Activated naive CD8-positive, alpha-beta T cell treated with anti-CD3 and anti-CD28 coated beads, Interleukin-2, amount 10 ng/mL, durations not matched to agents 7 days and 5 days (primary cell): ENCODE measurements at regions not wholly inside any gene's neighbourhood (a gene's known extent, or its start where the extent isn't known, plus 50 kb on each side); places are given as distances from the start of the nearest gene placed in this dataset.

ENCODE experiments used
- ATAC-seq: fragments of 150-1000 bp; cut with Tn5 transposase; one replicate; pipeline ENCODE4 v1.10.0; 2021; ENCODE audit warnings: low read depth, moderate library complexity
- POLR2A ChIA-PET: fragments of 350-600 bp; sonication (Branson Sonifier 250); formaldehyde crosslinking; loops from one replicate; lab custom pipeline; 2021; ENCODE audit warnings: antibody characterized with exemption; lab: Charles Lee
- DNase-seq: peaks from one replicate; pipeline ENCODE4 v3.0.0; 2021
- H3K27ac Mint-ChIP-seq: one replicate; pipeline ENCODE4 v1.8.0; 2022; ENCODE audit warnings: mild to moderate bottlenecking, mixed read lengths
- H3K27me3 Mint-ChIP-seq: one replicate; pipeline ENCODE4 v1.8.0; 2022; ENCODE audit warnings: mild to moderate bottlenecking, moderate library complexity, mixed read lengths
- H3K36me3 Mint-ChIP-seq: one replicate; pipeline ENCODE4 v1.8.0; 2021; ENCODE audit warnings: mild to moderate bottlenecking, mixed read lengths
- H3K4me1 Mint-ChIP-seq: one replicate; pipeline ENCODE4 v1.8.0; 2021; ENCODE audit warnings: mixed read lengths
- H3K4me3 Mint-ChIP-seq: one replicate; pipeline ENCODE4 v1.8.0; 2022; ENCODE audit warnings: mild to moderate bottlenecking, moderate library complexity, mixed read lengths
- H3K9me3 Mint-ChIP-seq: one replicate; pipeline ENCODE4 v1.8.0; 2021; ENCODE audit warnings: mixed read lengths

- no peaks in the 10 kb centered on the region for H3K27me3 Mint-ChIP-seq
- H3K4me1 Mint-ChIP-seq: no peaks in the 10 kb centered on the region
- no peaks in the 10 kb centered on the region for H3K36me3 Mint-ChIP-seq
- H3K9me3 Mint-ChIP-seq: no peaks in the 10 kb centered on the region
- H3K4me3 Mint-ChIP-seq: no peak overlapping the region
- POLR2A ChIA-PET: no interaction called here
- DNase-seq (no peak), ATAC-seq (no peak)
- no peak overlapping the region for H3K27ac Mint-ChIP-seq
Measured at GRCh38 chr15:97473627-97474026, 486.9 kb upstream of the ARRDC4 start.

- POLR2A ChIA-PET: no interaction called here
- H3K27me3 Mint-ChIP-seq: no peaks in the 10 kb centered on the region
- no peak for ATAC-seq
Measured at GRCh38 chr15:97479957-97480356, 480.5 kb upstream of the ARRDC4 start.

GRCh38 chr15:97482521-97482920 is 478.0 kb upstream of the ARRDC4 start:
- H3K36me3 Mint-ChIP-seq: no peaks in the 10 kb centered on the region
- no peak for ATAC-seq
- H3K4me3 Mint-ChIP-seq: no peak overlapping the region
- H3K9me3 Mint-ChIP-seq: peaks cover 2% of the 10 kb centered on the region
- no peaks in the 10 kb centered on the region for H3K4me1 Mint-ChIP-seq
- POLR2A ChIA-PET: no interaction called here
- no peaks in the 10 kb centered on the region for H3K27me3 Mint-ChIP-seq
- H3K27ac Mint-ChIP-seq: no peak overlapping the region
- DNase-seq: no peak

More at GRCh38 chr15:97479957-97480356, 480.5 kb upstream of the ARRDC4 start:
- no peak for DNase-seq
- Mint-ChIP-seq H3K4me3 (no peak overlapping the region), H3K36me3 (no peaks in the 10 kb centered on the region), H3K27ac (no peak overlapping the region), H3K9me3 (peaks cover 2% of the 10 kb centered on the region), H3K4me1 (no peaks in the 10 kb centered on the region)

GRCh38 chr15:97483232-97483631 is 477.3 kb upstream of the ARRDC4 start:
- DNase-seq (no peak), ATAC-seq (no peak)
- no peaks in the 10 kb centered on the region for H3K36me3 Mint-ChIP-seq
- no peaks in the 10 kb centered on the region for H3K27me3 Mint-ChIP-seq
- H3K4me3 Mint-ChIP-seq: no peak overlapping the region
- POLR2A ChIA-PET: no interaction called here
- no peaks in the 10 kb centered on the region for H3K4me1 Mint-ChIP-seq
- peaks cover 2% of the 10 kb centered on the region for H3K9me3 Mint-ChIP-seq
- H3K27ac Mint-ChIP-seq: no peak overlapping the region

GRCh38 chr15:97490429-97490828 is 470.1 kb upstream of the ARRDC4 start:
- ATAC-seq: no peak
- no peak for DNase-seq
- no peaks in the 10 kb centered on the region for H3K27me3 Mint-ChIP-seq
- no peaks in the 10 kb centered on the region for H3K36me3 Mint-ChIP-seq
- H3K27ac Mint-ChIP-seq: no peak overlapping the region
- H3K4me1 Mint-ChIP-seq: no peaks in the 10 kb centered on the region
- peaks cover 1% of the 10 kb centered on the region for H3K9me3 Mint-ChIP-seq
- H3K4me3 Mint-ChIP-seq: no peak overlapping the region
- POLR2A ChIA-PET: no interaction called here

- Mint-ChIP-seq H3K9me3 (peaks cover 4% of the 10 kb centered on the region), H3K27me3 (no peaks in the 10 kb centered on the region), H3K4me3 (no peak overlapping the region), H3K4me1 (no peaks in the 10 kb centered on the region), H3K27ac (no peak overlapping the region), H3K36me3 (no peaks in the 10 kb centered on the region)
- POLR2A ChIA-PET: no interaction called here
- DNase-seq: no peak
- no peak for ATAC-seq
Measured at GRCh38 chr15:97501291-97501690, 459.2 kb upstream of the ARRDC4 start.

GRCh38 chr15:97502038-97502437 is 458.5 kb upstream of the ARRDC4 start:
- Mint-ChIP-seq H3K4me3 (no peak overlapping the region), H3K27ac (no peak overlapping the region)

GRCh38 chr15:97504031-97504792 is 456.3 kb upstream of the ARRDC4 start:
- H3K36me3 Mint-ChIP-seq: no peaks in the 10 kb centered on the region

More at GRCh38 chr15:97502038-97502437, 458.5 kb upstream of the ARRDC4 start:
- peaks cover 2% of the 10 kb centered on the region for H3K9me3 Mint-ChIP-seq
- no peaks in the 10 kb centered on the region for H3K27me3 Mint-ChIP-seq
- DNase-seq (no peak), ATAC-seq (no peak)
- H3K4me1 Mint-ChIP-seq: no peaks in the 10 kb centered on the region
- H3K36me3 Mint-ChIP-seq: no peaks in the 10 kb centered on the region
- POLR2A ChIA-PET: no interaction called here

GRCh38 chr15:97517737-97518136 is 442.8 kb upstream of the ARRDC4 start:
- DNase-seq: no peak
- ATAC-seq: no peak
- POLR2A ChIA-PET: no interaction called here
- no peak overlapping the region for H3K4me3 Mint-ChIP-seq
- H3K4me1 Mint-ChIP-seq: no peaks in the 10 kb centered on the region
- peaks cover 2% of the 10 kb centered on the region for H3K9me3 Mint-ChIP-seq
- H3K27ac Mint-ChIP-seq: no peak overlapping the region
- no peaks in the 10 kb centered on the region for H3K27me3 Mint-ChIP-seq
- no peaks in the 10 kb centered on the region for H3K36me3 Mint-ChIP-seq

More at GRCh38 chr15:97504031-97504792, 456.3 kb upstream of the ARRDC4 start:
- Mint-ChIP-seq H3K4me1 (no peaks in the 10 kb centered on the region), H3K27ac (no peak overlapping the region), H3K9me3 (peaks cover 2% of the 10 kb centered on the region), H3K27me3 (no peaks in the 10 kb centered on the region), H3K4me3 (no peak overlapping the region)
- POLR2A ChIA-PET: no interaction called here
- DNase-seq: no peak
- ATAC-seq: no peak

GRCh38 chr15:97520689-97521088 is 439.8 kb upstream of the ARRDC4 start:
- ATAC-seq: no peak
- Mint-ChIP-seq H3K9me3 (no peaks in the 10 kb centered on the region), H3K27me3 (no peaks in the 10 kb centered on the region), H3K36me3 (no peaks in the 10 kb centered on the region), H3K27ac (no peak overlapping the region), H3K4me1 (no peaks in the 10 kb centered on the region), H3K4me3 (no peak overlapping the region)
- DNase-seq: no peak
- POLR2A ChIA-PET: no interaction called here

GRCh38 chr15:97521381-97522285 is 438.9 kb upstream of the ARRDC4 start:
- Mint-ChIP-seq H3K27ac (no peak overlapping the region), H3K27me3 (no peaks in the 10 kb centered on the region), H3K4me3 (no peak overlapping the region), H3K4me1 (no peaks in the 10 kb centered on the region), H3K36me3 (no peaks in the 10 kb centered on the region), H3K9me3 (no peaks in the 10 kb centered on the region)
- DNase-seq (no peak), ATAC-seq (no peak)
- POLR2A ChIA-PET: no interaction called here

- POLR2A ChIA-PET: no interaction called here
Measured at GRCh38 chr15:97522347-97522746, 438.2 kb upstream of the ARRDC4 start.

GRCh38 chr15:97525809-97526208 is 434.7 kb upstream of the ARRDC4 start:
- POLR2A ChIA-PET: no interaction called here
- Mint-ChIP-seq H3K4me1 (no peaks in the 10 kb centered on the region), H3K36me3 (no peaks in the 10 kb centered on the region), H3K27ac (no peak overlapping the region), H3K9me3 (no peaks in the 10 kb centered on the region), H3K4me3 (no peak overlapping the region), H3K27me3 (no peaks in the 10 kb centered on the region)
- ATAC-seq: no peak
- DNase-seq: no peak

More at GRCh38 chr15:97522347-97522746, 438.2 kb upstream of the ARRDC4 start:
- Mint-ChIP-seq H3K4me3 (no peak overlapping the region), H3K27me3 (no peaks in the 10 kb centered on the region), H3K36me3 (no peaks in the 10 kb centered on the region), H3K4me1 (no peaks in the 10 kb centered on the region), H3K9me3 (no peaks in the 10 kb centered on the region), H3K27ac (no peak overlapping the region)
- DNase-seq: no peak
- ATAC-seq: no peak

GRCh38 chr15:97528238-97528637 is 432.3 kb upstream of the ARRDC4 start:
- ATAC-seq: no peak
- POLR2A ChIA-PET: no interaction called here
- H3K9me3 Mint-ChIP-seq: no peaks in the 10 kb centered on the region

More at GRCh38 chr15:97528238-97528637, 432.3 kb upstream of the ARRDC4 start:
- H3K27ac Mint-ChIP-seq: no peak overlapping the region
- no peaks in the 10 kb centered on the region for H3K27me3 Mint-ChIP-seq
- no peaks in the 10 kb centered on the region for H3K36me3 Mint-ChIP-seq
- DNase-seq: no peak
- H3K4me1 Mint-ChIP-seq: no peaks in the 10 kb centered on the region
- H3K4me3 Mint-ChIP-seq: no peak overlapping the region
